GM10248 (cell line): ENCODE measurements at regions not wholly inside any gene's neighbourhood (a gene's known extent, or its start where the extent isn't known, plus 50 kb on each side); places are given as distances from the start of the nearest gene placed in this dataset.

Experiments used
- CTCF ChIA-PET: fragments of 300-600 bp; sonication (Branson Sonifier 250); formaldehyde crosslinking; extraction: SDS; loops from one replicate; lab custom pipeline; 2021; ENCODE audit warnings: antibody characterized with exemption; lab: Yijun Ruan, JAX
- POLR2A ChIA-PET: fragments of 350-650 bp; sonication (Branson Sonifier 250); formaldehyde crosslinking; extraction: SDS; loops from one replicate; lab custom pipeline; 2020; ENCODE audit warnings: antibody characterized with exemption; lab: Yijun Ruan, JAX
- DNase-seq: peaks from one replicate; pipeline ENCODE4 v3.0.0; 2012; ENCODE audit errors: extremely low spot score
- CTCF ChIP-seq: IDR thresholded peaks from 2 replicates; pipeline ENCODE4 v1.5.1; 2012; ENCODE audit warnings: mild to moderate bottlenecking, low read depth; ENCODE audit errors: extremely low read depth, missing control alignments, control extremely low read depth

GRCh38 chr11:10937385-10937771, 79.5 kb upstream of the ZBED5 start:
- DNase-seq = no peak
- ChIA-PET POLR2A (no interaction called here), CTCF (interaction anchor here (0.8 to 1.6 kb wide), 6 partner anchors 10 to 91 kb away, joined by 3 to 7 read pairs (median 3); no protein-coding TSS in a partner anchor)
- TF ChIP-seq CTCF = no peak

GRCh38 chr11:10936626-10937384, 79.0 kb upstream of the ZBED5 start:
- DNase-seq = no peak
- CTCF ChIA-PET = interaction anchor here (0.8 to 1.6 kb wide), 6 partner anchors 10 to 91 kb away, joined by 3 to 7 read pairs (median 3); no protein-coding TSS in a partner anchor
- POLR2A ChIA-PET = no interaction called here
- TF ChIP-seq CTCF = no peak

- no peak for DNase-seq
- ChIA-PET CTCF (interaction anchor here (0.8 to 3.0 kb wide), 12 partner anchors 9 to 1354 kb away, joined by 3 to 57 read pairs (median 14); no protein-coding TSS in a partner anchor), POLR2A (no interaction called here)
- no peak for TF ChIP-seq CTCF
Measured at GRCh38 chr11:10935015-10935559, 77.2 kb upstream of the ZBED5 start.

GRCh38 chr11:10934293-10934860, 76.5 kb upstream of the ZBED5 start:
- DNase-seq = no peak
- ChIA-PET CTCF (interaction anchor here (0.6 to 3.0 kb wide), 45 partner anchors 10 to 1355 kb away, joined by 3 to 57 read pairs (median 4); no protein-coding TSS in a partner anchor), POLR2A (no interaction called here)
- no peak for TF ChIP-seq CTCF

GRCh38 chr11:10933455-10934292, 75.8 kb upstream of the ZBED5 start:
- CTCF ChIA-PET = interaction anchor here (0.6 to 3.0 kb wide), 43 partner anchors 9 to 1355 kb away, joined by 3 to 57 read pairs (median 4); no protein-coding TSS in a partner anchor
- DNase-seq = peak; percentile 79
- TF ChIP-seq CTCF = peak; percentile 89
- POLR2A ChIA-PET = interaction anchor here (0.5 to 0.6 kb wide), 2 partner anchors 68 to 125 kb away, joined by 3 read pairs; partner anchors contain the start of gene EIF4G2

GRCh38 chr11:10932976-10933375, 75.1 kb upstream of the ZBED5 start:
- ChIA-PET CTCF (interaction anchor here (1.2 to 3.0 kb wide), 4 partner anchors 11 to 91 kb away, joined by 3 to 36 read pairs (median 16); no protein-coding TSS in a partner anchor), POLR2A (no interaction called here)
- DNase-seq = no peak
- no peak for TF ChIP-seq CTCF
